ENCODE measurements at regions not wholly inside any gene's neighbourhood (a gene's known extent, or its start where the extent isn't known, plus 50 kb on each side); places are given as distances from the start of the nearest gene placed in this dataset.

GRCh38 chr9:16115994-16116393 lies 563.2 kb downstream of the CCDC171 start:
- TF ChIP-seq YY1 (IDR thresholded peaks at IDR 0.05; ENCODE audit: low read depth) (no peak), RFX5 (IDR thresholded peaks at IDR 0.05; ENCODE audit: low read length) (no peak), MAX (IDR thresholded peaks at IDR 0.05; ENCODE audit: low read depth) (no peak), RCOR1 (IDR thresholded peaks at IDR 0.05; ENCODE audit: low read length) (no peak), GATA2 (CRISPR knock-in tag; IDR thresholded peaks at IDR 0.05) (no peak), POLR2AphosphoS5 (IDR thresholded peaks at IDR 0.05; ENCODE audit: low read depth, low read length) (no peak), EZH2phosphoT487 (IDR thresholded peaks at IDR 0.05; ENCODE audit: borderline replicate concordance, low read depth) (no peak), IRF3 (IDR thresholded peaks at IDR 0.05; ENCODE audit: low read depth, low read length) (no peak), JUND (IDR thresholded peaks at IDR 0.05) (no peak), TEAD4 (IDR thresholded peaks at IDR 0.05; ENCODE audit: borderline replicate concordance, insufficient read depth) (no peak)
- TF ChIP-seq, protein P1, sequence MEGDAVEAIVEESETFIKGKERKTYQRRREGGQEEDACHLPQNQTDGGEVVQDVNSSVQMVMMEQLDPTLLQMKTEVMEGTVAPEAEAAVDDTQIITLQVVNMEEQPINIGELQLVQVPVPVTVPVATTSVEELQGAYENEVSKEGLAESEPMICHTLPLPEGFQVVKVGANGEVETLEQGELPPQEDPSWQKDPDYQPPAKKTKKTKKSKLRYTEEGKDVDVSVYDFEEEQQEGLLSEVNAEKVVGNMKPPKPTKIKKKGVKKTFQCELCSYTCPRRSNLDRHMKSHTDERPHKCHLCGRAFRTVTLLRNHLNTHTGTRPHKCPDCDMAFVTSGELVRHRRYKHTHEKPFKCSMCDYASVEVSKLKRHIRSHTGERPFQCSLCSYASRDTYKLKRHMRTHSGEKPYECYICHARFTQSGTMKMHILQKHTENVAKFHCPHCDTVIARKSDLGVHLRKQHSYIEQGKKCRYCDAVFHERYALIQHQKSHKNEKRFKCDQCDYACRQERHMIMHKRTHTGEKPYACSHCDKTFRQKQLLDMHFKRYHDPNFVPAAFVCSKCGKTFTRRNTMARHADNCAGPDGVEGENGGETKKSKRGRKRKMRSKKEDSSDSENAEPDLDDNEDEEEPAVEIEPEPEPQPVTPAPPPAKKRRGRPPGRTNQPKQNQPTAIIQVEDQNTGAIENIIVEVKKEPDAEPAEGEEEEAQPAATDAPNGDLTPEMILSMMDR (IDR thresholded peaks at IDR 0.05), result no peak
- TF ChIP-seq, protein P2, sequence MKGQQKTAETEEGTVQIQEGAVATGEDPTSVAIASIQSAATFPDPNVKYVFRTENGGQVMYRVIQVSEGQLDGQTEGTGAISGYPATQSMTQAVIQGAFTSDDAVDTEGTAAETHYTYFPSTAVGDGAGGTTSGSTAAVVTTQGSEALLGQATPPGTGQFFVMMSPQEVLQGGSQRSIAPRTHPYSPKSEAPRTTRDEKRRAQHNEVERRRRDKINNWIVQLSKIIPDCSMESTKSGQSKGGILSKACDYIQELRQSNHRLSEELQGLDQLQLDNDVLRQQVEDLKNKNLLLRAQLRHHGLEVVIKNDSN (IDR thresholded peaks at IDR 0.05; ENCODE audit: borderline replicate concordance, low read depth), result no peak
- TF ChIP-seq, protein P3, sequence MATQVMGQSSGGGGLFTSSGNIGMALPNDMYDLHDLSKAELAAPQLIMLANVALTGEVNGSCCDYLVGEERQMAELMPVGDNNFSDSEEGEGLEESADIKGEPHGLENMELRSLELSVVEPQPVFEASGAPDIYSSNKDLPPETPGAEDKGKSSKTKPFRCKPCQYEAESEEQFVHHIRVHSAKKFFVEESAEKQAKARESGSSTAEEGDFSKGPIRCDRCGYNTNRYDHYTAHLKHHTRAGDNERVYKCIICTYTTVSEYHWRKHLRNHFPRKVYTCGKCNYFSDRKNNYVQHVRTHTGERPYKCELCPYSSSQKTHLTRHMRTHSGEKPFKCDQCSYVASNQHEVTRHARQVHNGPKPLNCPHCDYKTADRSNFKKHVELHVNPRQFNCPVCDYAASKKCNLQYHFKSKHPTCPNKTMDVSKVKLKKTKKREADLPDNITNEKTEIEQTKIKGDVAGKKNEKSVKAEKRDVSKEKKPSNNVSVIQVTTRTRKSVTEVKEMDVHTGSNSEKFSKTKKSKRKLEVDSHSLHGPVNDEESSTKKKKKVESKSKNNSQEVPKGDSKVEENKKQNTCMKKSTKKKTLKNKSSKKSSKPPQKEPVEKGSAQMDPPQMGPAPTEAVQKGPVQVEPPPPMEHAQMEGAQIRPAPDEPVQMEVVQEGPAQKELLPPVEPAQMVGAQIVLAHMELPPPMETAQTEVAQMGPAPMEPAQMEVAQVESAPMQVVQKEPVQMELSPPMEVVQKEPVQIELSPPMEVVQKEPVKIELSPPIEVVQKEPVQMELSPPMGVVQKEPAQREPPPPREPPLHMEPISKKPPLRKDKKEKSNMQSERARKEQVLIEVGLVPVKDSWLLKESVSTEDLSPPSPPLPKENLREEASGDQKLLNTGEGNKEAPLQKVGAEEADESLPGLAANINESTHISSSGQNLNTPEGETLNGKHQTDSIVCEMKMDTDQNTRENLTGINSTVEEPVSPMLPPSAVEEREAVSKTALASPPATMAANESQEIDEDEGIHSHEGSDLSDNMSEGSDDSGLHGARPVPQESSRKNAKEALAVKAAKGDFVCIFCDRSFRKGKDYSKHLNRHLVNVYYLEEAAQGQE (IDR thresholded peaks at IDR 0.05; ENCODE audit: low read depth, low read length), result no peak

Data from SK-N-SH (cell line).